HG02610 (cell line): ENCODE measurements at regions not wholly inside any gene's neighbourhood (a gene's known extent, or its start where the extent isn't known, plus 50 kb on each side); places are given as distances from the start of the nearest gene placed in this dataset.
"Not testable (repeated sequence)": the region's sequence is repeated elsewhere in the genome, so short reads cannot be mapped to it uniquely, and the experiment has no call there.

Experiments
- ATAC-seq: cut with Tn5 transposase; IDR thresholded peaks from one replicate; pipeline ENCODE4 v1.9.1; 2021; ENCODE audit warnings: mild to moderate bottlenecking, moderate library complexity; ENCODE audit not compliant: unreplicated experiment

DNA sequence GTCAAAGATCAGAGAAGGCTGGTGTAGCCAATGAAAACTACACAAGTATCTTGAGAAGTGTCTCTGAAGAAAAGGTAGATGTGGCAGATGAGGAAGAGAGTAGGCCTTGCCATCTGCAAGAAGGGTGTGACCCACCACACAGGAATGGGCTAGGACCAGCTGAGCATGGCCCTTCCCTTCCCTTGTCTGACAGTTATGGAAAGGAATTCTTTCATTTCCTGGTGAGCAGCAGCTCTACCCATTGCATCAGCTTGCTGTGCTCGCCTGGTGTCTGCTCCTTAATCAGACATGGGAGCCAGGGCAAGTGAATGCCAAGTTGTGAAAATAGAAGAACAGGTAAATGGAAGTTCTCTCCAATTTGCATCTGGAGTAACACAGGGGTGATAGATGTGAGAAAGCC, 145.2 kb upstream of the KRR1 start:
- no peak for ATAC-seq

DNA sequence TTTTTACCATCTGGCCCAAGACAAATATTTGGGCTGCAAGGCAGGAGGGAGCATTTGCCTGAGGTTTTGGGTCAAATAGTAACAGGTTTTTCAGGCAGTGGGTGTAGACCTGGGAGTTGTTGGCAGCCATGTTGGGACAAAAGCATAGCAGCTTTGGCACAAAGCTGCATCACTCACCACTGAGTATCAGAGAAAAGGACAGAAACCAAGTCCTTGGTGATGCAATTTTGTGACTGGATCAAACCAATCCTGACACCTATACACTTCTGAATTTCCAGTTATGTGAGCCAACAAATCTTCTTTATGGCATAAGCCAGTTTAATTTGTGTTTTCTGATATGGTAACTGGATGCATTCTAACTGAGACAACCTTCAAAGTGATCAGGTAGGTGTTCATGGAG, 144.8 kb upstream of the KRR1 start:
- ATAC-seq, result no peak

DNA sequence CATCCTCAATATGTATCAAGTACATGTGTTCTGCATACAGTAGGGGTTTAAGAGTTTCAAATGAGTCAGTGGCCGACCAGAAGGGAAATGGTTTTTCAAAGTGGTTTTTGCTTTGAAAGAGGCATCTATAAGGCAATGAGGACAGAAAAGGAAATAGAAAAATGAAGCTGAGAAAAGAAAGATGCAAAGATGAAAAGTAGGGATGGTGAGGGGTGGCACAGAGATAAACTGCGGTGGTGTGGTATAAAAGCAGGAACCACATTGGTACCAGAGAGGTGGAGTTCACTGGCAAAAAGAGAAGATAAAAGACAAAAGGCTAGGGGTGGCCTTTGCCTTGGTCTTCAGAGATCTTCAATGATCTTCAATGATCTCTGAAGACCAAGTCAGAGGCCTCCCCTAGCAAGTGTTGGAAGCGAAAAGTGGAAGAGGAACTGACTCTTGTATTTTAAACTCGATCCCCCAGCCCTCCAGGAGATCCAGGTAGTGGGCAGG, 144.0 kb upstream of the KRR1 start:
- peak; percentile 71 for ATAC-seq

DNA sequence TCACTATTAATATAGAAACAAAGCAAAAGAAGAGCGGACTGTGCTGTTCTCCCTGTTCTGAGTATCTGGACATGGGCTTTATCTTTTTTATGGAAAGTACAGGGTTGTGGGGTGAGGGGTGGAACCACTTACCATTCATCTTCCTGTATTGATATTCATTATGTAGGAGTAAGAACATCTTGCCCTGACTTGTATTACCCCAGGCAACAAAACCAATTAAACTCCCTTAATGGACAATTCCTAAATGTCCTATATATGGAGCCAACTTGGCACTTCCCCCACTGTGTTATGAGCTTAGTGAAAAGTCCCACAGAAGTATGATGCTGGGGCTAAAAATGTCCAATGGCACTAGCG, 139.9 kb upstream of the KRR1 start:
- no peak for ATAC-seq

DNA sequence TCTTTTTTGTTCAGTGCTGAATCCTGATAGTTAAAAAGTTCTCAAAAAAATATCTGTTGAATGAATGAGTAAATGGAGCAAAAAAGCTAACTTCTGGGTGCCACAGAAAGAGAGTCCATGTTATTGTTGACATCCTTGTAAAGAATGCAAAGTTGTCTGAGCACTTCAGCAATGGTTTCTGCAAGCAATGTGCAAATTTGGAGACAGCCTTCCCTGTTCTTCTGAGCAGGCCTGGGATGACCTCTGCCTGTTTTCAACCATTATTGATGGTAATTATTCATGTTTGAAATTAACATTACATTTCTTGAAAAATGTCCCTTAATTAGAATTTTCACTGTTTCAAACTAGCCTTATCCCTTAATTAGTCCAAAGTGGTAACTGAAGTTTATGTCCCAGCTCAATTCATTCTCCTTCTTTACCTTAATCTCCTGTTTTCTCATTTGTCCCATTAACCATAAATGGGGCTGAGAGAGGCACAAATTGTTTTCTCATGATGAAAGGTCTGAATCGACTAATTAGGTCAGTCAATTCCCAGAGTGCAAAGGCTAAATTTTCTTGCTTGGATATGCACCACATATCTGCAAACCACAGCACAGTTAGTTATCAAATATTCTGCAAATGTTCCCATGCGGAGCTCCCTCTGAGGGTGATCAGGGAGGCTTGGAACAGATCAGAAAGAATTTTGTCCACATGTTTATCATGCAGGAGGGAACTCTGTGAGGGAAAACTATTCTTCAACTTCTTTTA, 139.4 kb upstream of the KRR1 start:
- ATAC-seq, result no peak

DNA sequence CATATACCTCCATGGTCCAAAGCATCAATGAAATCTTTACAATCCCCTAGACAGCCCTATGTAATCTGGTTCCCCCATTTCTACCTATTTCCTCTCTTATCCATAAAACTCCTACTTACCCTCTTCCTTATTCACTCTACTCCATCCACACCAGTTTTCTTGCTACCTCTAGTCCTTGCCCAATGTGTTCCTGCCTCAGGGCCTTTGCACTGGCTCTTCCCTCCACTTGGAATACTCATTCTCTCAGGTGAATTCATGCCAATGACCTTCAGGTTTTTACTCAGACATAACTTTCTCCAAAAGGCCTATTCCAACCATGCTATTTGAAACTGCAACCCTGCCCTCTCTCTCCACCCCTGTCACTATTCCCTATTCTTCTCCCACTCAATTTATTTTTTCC, 138.7 kb upstream of the KRR1 start:
- ATAC-seq, result no peak

DNA sequence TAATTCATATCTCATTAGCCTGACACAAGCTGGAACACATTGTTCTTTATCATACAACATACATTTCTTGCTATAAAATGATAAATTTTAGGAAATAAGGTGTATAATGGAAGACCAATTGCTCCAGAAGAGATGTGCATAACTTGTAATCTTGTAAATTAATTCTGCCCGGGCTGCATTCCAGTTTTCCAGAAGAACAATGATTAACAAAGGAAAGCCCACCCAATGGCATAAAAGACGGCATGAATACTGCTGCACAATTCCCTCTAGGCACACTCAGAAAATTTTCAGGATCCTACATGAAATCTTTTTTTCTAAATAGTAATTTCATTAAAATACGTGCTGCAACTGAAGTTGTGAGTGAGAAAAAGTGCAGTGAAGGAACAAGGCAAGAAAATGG, 137.4 kb upstream of the KRR1 start:
- ATAC-seq, result no peak

DNA sequence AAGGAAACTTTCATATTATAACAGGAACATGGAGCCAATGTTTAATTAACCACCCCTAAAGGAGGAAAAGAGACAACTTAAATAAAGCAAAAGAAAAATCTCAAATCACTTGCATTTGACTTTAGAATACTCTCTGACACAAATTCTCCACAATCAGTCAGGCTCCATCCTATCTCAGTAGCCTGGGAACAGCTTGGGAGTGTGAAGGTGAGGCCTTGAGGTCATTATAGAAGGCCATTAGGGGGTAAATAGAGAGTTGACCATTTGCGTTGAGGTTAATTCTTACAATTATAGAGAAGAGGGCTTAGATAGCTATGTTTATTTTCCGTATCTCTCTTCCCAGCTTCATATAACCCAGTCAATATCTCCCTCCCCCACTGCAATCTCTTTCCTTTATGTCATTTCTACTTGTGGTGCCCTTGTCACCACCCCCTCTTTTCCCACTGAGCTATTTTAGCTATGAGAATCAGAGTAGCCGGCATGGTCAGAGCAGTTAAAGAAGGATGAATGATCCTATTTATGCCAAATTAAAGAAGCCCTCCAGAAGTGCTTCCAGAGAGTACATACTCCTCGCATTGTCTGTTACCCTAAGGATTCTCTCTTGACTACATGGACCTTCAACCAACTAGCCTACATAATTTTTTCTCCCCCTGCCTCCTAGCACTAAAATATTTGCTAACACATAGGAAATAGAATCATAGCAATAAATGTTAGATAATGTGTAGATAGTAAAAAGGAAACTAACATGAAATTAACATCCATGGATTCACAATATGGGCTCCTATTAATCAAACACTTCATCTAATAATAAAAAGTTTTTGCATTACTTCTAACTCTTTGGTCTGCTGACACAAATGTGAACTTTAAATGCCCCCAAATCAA, 135.2 kb upstream of the KRR1 start:
- no peak for ATAC-seq

DNA sequence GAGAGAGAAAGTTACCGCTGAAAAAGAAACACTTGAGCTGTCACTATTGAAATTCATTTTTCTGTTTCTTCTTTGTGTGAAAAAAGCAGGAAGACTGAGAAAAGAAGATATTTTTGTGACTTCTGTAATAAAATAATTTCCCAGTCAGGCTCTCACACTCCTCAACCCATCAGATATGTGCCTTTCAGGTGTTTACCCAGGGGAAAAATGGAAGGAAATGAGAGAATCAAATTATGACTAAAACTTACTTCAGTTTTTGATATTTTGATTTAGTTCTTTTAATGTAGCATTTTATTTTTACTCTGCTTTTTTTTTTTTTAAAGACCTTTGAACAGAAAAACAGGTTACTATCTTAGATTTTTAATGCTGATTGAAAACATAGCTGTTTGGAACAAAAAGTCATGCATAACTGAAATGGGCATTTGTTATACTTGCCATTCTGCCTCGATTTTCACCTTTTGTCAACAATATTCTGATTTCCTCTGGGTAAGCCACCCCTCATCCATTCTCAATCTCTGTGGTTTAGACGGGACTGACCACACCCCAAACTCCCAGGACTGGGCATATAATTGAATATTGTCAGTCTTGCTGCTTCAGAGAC, 133.2 kb upstream of the KRR1 start:
- no peak for ATAC-seq

DNA sequence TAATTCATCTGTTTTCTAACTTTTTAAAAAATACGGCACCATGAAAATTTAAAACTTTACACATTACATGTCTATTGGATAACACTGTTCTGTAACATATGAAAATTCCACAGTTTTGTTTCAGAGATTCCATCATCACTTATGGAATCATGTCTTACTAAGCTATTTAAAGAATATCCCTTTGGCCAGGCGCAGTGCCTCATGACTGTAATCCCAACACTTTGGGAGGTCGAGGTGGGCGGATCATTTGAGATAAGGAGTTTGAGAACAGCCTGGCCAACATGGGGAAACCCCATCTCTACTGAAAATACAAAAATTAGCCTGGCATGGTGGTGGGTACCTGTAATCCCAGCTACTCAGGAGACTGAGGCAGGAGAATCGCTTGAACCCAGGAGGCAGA, 131.7 kb upstream of the KRR1 start:
- ATAC-seq, result not testable (repeated sequence)

DNA sequence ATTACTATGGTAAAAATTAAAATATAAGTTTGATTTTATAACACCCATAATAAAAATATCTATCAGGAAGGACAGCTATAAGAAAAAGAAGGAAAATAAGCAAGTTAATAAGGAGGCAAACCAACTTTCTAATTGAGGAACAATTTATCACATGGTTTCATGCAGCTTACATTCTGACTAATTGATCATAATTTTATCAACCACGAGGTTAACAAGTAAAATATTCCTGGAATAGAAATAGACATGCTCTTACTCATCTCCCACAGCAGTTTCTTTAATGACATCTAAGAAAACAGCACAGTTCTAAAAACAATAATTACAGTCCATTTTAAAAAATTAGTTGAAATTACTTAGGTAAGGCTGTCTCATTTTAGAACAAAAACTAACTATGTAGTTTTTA, 130.8 kb upstream of the KRR1 start:
- ATAC-seq, result no peak

DNA sequence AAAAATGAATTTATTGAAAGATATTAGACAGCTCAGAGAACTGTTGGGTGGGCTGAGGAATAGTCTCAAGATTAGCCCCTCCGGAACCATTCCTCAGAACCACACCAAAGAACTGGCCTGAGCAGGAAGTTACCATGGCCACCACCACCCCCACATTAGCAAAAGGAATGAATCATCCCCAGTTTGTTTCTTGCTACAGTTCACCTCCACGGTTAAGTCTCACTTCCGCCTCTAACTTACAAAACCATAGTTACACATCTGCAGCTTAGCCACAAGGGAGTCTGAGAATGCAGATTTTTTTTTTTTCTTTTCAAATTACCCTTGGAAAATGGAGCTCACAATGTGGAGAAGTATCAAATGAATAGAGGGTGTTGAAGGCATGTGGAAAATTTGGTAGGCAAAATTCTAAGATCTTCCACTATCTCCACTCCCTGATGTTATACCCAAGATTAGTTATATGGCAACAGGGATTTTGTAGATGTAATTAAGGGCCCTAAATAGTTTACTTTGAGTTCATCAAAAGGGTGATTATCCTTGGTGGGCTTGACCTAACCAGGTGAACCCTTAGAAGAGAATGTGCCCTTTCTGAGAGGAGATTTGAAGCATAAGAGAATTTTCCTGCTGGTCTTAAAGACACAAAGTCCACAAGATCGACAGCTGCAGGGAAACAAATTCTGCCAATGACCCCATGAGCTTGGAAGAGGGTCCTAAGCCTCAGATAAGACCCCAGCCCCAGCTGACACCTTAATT, 129.8 kb upstream of the KRR1 start:
- ATAC-seq, result peak; percentile 99

DNA sequence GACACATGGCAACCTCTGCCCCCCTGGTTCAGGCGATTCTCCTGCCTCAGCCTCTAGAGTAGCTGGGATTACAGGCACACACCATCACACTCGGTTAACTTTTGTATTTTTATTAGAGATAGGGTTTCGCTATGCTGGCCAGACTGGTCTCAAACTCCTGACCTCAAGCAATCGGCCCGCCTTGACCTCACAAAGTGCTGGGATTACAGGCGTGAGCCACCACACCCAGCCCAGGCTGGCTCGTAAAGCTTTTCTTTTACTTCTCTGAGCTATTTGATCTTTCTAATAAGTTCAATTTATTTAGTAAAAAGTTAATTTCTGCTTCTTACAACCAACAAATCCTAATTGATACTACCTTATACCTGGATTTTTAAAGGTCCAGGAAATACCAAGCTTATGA, 127.4 kb upstream of the KRR1 start:
- no peak for ATAC-seq

DNA sequence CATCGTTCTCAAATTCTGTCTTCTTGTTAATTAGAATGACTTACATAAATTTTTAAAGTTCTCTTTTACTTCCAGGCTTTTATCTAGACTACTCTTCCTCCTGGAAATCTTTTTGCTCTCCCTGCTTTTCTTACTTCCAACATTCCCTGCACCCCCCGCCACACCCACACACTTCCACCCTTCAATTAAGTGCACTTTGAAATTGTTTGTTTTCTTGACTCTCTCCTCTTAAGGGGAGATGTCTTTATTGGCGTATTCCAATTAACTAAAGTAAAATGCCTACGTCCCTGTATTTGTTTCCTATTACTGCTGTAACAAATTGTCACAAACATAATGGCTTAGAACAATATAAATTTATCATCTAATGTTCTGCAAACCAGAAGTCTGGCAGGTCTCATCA, 125.2 kb upstream of the KRR1 start:
- no peak for ATAC-seq

DNA sequence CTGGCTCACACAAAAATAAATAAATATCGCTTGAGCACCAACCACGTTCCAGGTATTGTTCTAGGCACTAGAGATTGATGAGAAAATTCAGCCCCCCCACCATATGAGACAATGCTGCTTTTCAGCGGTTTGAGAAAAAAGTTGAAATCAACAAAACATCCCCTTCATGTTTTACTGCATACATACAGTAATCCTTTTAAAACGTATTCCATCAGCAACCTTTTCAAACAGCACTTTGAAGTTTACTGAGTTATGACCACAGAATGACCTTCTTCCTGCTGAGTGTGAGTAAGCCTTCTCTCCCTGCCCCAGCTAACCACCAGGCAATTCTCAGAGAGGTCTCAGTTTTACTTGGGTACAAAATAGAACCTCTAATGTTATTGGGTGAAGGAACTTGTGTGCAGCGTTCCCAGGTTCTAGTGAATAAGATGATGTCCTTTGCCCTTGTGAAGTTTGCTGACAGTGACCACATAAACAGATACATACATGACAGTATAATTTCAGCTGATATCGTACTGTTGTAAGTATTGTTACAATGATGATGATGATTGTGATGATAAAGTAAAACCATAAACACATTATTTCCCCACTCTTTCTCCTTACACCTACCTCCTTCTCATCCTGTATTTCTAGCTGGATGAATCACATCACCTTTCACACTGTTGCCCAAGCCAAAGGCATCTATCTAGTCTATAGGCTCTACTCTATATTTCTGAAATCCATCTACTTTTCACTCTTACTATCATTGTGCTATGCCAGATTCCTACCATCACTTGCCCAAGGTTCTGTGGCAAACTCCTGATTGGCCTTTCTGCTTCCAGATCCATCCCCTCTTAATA, 124.4 kb upstream of the KRR1 start:
- peak; percentile 89 for ATAC-seq

DNA sequence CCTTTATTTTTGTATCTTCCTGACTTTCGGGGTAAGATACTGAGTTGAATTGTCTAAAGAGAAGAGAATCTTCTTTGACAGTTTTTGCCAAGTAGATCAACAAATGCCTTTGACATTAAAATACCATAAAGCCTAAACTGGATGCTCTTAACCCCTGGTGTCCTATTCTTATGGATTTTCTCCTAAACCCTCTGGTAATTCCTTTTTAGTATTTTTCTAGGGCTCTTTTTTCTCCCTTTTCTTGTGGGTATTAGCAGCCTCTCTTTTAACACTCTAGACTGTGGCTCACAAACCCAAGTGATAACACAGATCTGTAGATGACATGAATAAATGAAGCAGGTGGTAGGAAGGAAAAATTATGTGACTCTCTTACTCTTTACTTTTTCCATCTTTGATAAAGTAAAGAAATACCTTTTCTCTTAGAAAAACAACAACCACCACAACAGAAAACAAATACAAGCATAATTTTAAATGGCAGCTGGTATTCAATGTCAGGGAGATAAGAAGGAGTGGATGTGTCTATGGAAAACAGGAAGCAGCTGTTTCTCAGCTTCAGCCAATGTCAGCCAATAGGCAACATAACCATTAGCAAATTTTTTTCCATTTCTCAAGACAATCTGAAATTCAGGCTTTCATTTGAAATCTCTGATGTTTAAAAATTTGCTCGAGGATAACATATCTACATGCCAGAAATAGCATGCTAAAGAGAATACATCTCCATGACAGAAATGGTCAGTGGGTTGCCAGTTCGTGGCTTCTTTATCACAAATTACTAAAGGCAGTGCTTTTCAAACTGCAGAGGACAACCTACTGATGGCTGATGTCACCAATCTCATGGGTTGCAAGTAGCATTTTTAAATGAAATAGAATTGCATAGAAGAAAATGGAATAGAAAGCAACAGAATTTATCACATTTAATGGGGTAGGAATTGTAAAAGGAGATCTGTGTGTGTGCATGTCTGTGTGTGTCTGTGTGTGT, 123.1 kb upstream of the KRR1 start:
- no peak for ATAC-seq

DNA sequence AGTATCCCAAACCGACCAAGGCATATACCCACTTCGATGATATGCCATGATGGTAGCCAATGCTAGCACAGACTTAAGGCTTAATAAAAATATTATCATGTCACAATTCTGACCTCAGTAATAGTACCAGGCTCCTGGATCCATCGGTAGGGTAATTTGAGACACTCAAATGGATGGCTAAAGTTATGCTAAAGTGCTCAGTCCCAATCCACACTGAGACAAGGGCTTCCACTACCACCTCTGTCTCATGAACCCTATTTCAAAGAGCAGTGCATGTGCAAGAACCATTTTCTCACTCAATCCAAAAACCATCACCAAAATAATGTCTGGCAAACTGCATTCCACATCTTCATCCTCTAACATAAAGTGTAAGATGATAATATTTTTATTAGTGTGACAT, 122.4 kb upstream of the KRR1 start:
- ATAC-seq, result no peak

DNA sequence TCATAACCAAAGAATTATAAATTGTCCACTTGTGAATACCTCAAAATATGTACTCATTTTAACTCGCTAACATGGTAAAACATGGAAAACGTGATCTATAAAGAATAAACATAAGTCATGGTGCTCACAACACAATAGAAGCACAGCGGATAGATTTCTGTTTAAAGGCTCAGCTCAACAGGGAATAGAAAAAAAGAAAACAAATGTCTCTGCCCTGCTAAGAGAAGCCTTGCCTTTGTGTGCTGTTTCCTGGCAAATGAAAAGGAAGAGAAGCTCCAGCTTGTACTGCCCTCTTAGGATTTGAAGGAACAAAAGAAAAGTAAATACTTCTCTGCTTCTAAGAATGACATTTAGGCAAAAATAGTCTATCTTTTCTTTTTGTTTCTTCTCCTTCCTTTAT, 121.0 kb upstream of the KRR1 start:
- no peak for ATAC-seq

DNA sequence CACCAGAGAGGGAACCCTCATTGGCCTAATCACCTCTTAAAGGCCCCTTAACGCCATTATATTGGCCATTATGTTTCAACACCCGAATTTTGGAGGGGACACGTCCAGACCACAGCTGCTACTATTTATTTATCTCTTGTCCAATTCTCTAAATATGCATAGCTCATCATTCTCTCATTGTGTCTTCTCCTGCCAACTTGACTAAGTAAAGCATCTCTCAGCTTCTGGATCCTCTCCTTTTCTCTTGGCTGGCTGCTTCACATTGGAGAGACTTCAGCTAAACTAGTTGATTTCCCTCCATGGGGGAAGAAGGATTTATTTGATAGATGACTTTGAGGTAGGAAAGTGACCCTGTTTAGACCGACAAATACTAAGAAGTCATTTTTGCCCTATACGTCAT, 120.4 kb upstream of the KRR1 start:
- no peak for ATAC-seq
